Retinal pigment epithelial cell (primary cell): ENCODE measurements at regions not wholly inside any gene's neighbourhood (a gene's known extent, or its start where the extent isn't known, plus 50 kb on each side); places are given as distances from the start of the nearest gene placed in this dataset.
"Not testable (repeated sequence)": the region's sequence is repeated elsewhere in the genome, so short reads cannot be mapped to it uniquely, and the experiment has no call there.

Experiments used
- DNase-seq: peaks from one replicate; pipeline ENCODE4 v3.0.0-alpha.2; 2010; ENCODE audit warnings: low read depth
- H3K4me3 ChIP-seq: 2 replicates; pipeline ENCODE4 v1.5.1; 2011; ENCODE audit warnings: mild to moderate bottlenecking, low read length, control low read depth, moderate library complexity
- TF ChIP-seq, protein P1 (sequence below): conservative IDR thresholded peaks from 2 replicates; pipeline ENCODE4 v1.5.1; 2011; ENCODE audit warnings: low read depth, low read length, control low read depth, inconsistent platforms

GRCh38 chr1:166594646-166595045, 244.6 kb upstream of the POGK start:
- TF ChIP-seq, protein P1, sequence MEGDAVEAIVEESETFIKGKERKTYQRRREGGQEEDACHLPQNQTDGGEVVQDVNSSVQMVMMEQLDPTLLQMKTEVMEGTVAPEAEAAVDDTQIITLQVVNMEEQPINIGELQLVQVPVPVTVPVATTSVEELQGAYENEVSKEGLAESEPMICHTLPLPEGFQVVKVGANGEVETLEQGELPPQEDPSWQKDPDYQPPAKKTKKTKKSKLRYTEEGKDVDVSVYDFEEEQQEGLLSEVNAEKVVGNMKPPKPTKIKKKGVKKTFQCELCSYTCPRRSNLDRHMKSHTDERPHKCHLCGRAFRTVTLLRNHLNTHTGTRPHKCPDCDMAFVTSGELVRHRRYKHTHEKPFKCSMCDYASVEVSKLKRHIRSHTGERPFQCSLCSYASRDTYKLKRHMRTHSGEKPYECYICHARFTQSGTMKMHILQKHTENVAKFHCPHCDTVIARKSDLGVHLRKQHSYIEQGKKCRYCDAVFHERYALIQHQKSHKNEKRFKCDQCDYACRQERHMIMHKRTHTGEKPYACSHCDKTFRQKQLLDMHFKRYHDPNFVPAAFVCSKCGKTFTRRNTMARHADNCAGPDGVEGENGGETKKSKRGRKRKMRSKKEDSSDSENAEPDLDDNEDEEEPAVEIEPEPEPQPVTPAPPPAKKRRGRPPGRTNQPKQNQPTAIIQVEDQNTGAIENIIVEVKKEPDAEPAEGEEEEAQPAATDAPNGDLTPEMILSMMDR: no peak
- H3K4me3 ChIP-seq: no peak overlapping the region
- DNase-seq: no peak

GRCh38 chr1:166597516-166597915, 241.8 kb upstream of the POGK start:
- no peak overlapping the region for H3K4me3 ChIP-seq
- DNase-seq: peak; percentile 70
- TF ChIP-seq, protein P1: no peak

DNA sequence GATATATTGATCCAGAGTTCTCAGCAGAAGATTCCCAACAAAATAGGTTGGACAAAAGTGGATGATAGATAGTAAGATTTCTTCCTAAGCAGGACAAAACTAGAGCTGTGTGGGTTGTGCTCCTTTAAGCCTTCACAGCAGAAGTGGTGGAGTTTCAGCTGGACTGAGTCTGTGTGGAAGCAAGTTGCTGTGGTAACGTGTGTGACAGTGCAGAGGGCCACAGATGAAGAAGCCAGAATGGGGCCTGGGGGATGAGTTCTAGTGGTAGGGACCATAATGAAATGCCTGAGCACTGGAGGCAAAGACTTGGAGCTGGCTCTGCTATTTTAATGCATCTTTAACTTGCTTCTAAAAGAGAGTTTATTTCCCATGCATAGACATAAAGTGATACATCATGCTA, 238.7 kb upstream of the POGK start:
- no peak overlapping the region for H3K4me3 ChIP-seq
- no peak for DNase-seq
- TF ChIP-seq, protein P1: no peak

DNA sequence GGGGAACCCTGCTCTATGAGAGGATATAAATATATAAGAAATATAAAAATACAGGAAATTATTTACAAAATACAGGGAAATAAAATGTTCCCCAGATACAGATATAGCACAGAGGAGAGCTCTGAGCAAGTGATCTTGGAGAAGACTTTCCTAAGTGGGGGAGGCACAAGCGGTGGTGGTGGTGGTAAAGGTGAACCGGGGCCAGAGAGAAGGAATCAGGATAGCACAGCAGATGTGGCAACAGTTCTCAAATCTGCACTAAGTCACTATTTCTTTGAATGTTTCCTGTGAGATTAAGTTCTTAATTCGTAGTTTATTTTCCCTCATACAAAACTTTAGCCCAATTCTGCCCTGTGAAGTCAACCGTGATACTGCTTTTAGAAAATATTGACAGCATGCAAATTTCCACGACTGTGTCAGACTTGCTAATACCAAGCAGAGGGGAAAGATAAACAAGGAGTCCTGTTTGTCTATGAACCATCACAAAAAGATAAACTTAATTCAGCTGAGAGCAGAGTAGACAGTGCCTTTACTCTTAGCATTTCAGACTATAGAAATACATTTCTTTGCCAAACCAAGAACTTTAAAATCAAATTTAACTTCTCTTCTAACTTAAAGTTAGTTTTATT, 237.5 kb upstream of the POGK start:
- TF ChIP-seq, protein P1: no peak
- no peak overlapping the region for H3K4me3 ChIP-seq
- no peak for DNase-seq

DNA sequence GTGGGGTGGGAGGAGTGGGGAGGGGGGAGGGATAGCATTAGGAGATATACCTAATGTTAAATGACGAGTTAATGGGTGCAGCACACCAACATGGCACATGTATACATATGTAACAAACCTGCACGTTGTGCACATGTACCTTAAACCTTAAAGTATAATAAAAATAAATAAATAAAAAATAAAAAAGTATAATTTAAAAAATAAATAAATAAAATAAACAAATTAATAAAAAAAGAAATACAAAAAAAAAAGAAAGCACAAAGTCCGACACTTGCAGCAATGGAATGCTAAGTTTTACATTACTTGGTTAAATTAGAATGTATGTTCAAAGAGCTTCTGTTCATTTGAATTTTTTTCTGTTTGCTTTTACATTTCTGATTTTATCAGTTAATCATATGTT, 236.5 kb upstream of the POGK start:
- not testable (repeated sequence) for DNase-seq

GRCh38 chr1:166603296-166603695, 236.0 kb upstream of the POGK start:
- DNase-seq: no peak

More for the DNA sequence above, 236.5 kb upstream of the POGK start:
- not testable (repeated sequence) for H3K4me3 ChIP-seq

DNA sequence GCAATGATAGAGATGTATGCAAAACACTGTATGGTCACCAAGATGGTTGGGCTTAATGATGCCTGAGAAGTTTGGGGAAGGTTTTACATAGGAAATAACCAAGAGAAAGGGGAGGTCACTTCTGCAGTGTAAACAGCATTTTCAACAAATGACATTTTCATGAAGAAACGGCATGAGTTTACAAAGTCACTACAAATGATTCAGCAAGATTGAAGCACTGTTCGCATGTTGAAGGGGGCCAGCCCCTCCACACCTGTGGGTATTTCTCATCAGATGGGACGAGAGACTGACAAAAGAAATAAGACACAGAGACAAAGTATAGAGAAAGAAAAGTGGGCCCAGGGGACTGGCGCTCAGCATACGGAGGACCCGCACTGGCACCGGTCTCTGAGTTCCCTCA, 234.1 kb upstream of the POGK start:
- H3K4me3 ChIP-seq: no peak overlapping the region
- TF ChIP-seq, protein P1: no peak
- no peak for DNase-seq

More at GRCh38 chr1:166603296-166603695, 236.0 kb upstream of the POGK start:
- TF ChIP-seq, protein P1: no peak
- no peak overlapping the region for H3K4me3 ChIP-seq
